ENCODE measurements at regions not wholly inside any gene's neighbourhood (a gene's known extent, or its start where the extent isn't known, plus 50 kb on each side); places are given as distances from the start of the nearest gene placed in this dataset.

DNA sequence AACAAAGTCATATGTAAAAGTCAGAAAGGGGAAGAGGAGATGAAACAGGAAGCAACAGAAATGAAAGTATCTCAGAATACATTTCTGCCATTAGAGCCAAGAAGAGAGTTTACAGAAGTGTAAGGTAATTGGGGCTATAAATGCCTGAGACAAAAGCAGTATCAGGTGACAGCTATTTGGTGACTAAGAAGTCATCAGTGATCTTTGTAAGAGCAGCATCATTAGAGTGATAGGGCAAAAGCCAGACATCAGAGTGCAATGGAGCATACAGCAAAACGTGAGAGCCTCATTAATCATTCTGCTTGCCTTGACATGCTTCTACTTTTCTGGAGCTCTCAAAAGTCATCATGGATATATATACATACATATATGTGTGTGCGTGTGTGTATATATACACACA is 804.7 kb upstream of the PIK3C3 start:
- TF ChIP-seq, protein P1, sequence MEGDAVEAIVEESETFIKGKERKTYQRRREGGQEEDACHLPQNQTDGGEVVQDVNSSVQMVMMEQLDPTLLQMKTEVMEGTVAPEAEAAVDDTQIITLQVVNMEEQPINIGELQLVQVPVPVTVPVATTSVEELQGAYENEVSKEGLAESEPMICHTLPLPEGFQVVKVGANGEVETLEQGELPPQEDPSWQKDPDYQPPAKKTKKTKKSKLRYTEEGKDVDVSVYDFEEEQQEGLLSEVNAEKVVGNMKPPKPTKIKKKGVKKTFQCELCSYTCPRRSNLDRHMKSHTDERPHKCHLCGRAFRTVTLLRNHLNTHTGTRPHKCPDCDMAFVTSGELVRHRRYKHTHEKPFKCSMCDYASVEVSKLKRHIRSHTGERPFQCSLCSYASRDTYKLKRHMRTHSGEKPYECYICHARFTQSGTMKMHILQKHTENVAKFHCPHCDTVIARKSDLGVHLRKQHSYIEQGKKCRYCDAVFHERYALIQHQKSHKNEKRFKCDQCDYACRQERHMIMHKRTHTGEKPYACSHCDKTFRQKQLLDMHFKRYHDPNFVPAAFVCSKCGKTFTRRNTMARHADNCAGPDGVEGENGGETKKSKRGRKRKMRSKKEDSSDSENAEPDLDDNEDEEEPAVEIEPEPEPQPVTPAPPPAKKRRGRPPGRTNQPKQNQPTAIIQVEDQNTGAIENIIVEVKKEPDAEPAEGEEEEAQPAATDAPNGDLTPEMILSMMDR (IDR thresholded peaks at IDR 0.05), result no peak
- no peaks in the 10 kb centered on the region for H3K36me3 ChIP-seq
- DNase-seq (ENCODE audit: low spot score) (no peak), ATAC-seq (ENCODE audit: insufficient number of reproducible peaks, low FRiP score, low read depth) (no peak)
- H3K4me3 ChIP-seq, result no peak overlapping the region
- no peaks in the 10 kb centered on the region for H3K9me3 ChIP-seq
- H3K4me1 ChIP-seq (ENCODE audit: control insufficient read depth in 1 of 2, low read depth in 2 of 2), result no peaks in the 10 kb centered on the region
- no peak overlapping the region for H3K27ac ChIP-seq
- no peaks in the 10 kb centered on the region for H3K27me3 ChIP-seq (replicated peaks; ENCODE audit: insufficient read depth)

DNA sequence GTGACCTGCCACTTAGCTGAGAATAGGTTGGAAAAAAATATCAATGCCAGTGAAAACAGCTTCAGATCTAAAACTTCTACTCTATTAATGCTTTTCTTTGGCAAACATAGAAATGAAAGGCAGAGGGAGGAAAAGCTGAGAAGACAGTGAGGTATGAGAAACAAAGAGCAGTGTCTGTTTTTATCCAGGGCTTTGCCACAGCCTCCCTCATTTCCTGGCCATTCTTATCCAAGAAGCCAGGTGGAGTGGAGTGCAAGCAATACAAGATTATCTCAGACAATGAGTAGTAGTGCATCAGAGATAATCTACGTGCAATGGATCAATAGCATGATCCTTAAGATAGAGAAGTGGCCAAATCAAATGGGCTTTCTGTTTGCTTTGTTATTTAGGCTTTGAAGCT is 808.7 kb upstream of the PIK3C3 start:
- Histone ChIP-seq H3K36me3 (no peaks in the 10 kb centered on the region), H3K27me3 (replicated peaks; ENCODE audit: insufficient read depth) (no peaks in the 10 kb centered on the region), H3K27ac (no peak overlapping the region), H3K4me3 (no peak overlapping the region), H3K4me1 (ENCODE audit: control insufficient read depth in 1 of 2, low read depth in 2 of 2) (no peaks in the 10 kb centered on the region), H3K9me3 (no peaks in the 10 kb centered on the region)
- TF ChIP-seq, protein P1 (IDR thresholded peaks at IDR 0.05), result no peak
- DNase-seq (ENCODE audit: low spot score) (no peak), ATAC-seq (ENCODE audit: insufficient number of reproducible peaks, low FRiP score, low read depth) (no peak)

DNA sequence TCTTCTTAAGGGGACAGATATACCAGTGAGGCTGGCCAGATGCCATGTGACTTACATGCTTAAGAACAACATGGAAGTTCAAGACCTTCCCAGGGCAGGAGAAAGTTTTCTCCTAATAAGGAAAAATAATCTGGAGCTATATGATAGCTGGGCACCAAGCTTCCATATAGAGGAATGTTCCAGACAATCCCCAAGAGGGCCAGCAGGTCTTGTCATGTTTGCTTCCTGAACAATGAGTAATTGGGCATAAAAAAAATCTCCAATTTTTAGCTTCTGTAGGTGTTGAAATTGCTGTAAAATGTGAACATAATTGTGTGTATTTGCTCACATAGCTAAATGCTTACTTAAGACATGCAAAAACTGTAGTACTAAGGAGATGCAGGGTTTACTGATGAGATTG is 809.5 kb upstream of the PIK3C3 start:
- ATAC-seq (ENCODE audit: insufficient number of reproducible peaks, low FRiP score, low read depth), result no peak
- H3K36me3 ChIP-seq, result no peaks in the 10 kb centered on the region
- no peak for DNase-seq (ENCODE audit: low spot score)
- no peaks in the 10 kb centered on the region for H3K9me3 ChIP-seq
- H3K4me3 ChIP-seq, result no peak overlapping the region
- H3K27me3 ChIP-seq (replicated peaks; ENCODE audit: insufficient read depth), result no peaks in the 10 kb centered on the region
- no peak overlapping the region for H3K27ac ChIP-seq
- H3K4me1 ChIP-seq (ENCODE audit: control insufficient read depth in 1 of 2, low read depth in 2 of 2), result no peaks in the 10 kb centered on the region
- TF ChIP-seq, protein P1 (IDR thresholded peaks at IDR 0.05), result no peak

DNA sequence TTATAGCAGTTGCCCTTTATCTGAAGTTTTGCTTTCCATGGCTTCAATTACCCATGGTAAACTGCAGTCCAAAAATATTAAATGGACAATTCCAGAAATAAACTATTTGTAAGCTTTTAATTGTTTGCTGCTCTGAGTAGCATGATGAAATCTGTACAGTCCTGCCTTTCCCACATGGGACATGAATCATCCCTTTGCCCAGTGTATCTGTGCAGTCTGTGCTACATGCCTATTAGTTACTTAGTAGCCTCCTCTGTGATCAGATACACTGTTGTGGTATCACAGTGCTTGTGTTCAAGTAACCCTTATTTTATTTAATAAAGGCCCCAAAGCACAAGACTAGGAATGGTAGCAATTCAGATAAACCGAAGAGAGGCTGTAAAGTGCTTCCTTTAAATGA is 810.6 kb upstream of the PIK3C3 start:
- no peak for ATAC-seq (ENCODE audit: insufficient number of reproducible peaks, low FRiP score, low read depth)
- TF ChIP-seq, protein P1 (IDR thresholded peaks at IDR 0.05), result no peak

DNA sequence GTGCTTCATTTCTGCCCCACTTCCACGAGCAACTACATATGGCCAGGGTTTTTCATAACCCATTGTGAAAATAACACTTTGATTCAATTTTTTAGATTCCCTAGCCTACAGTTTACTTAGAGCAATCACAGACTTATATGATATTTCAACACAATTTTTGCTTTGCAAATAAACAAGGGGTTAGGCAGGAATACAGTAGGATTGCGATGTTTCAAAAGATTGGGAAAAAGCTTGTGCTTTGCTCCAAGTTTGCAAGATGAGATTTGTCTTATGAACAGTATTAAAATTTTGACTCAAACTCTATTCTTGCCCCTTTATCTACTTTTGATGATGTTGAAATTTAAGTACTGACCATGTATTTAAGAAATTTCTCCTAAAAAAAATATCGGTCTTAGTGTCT is 814.5 kb upstream of the PIK3C3 start:
- H3K4me3 ChIP-seq, result no peak overlapping the region
- H3K4me1 ChIP-seq (ENCODE audit: control insufficient read depth in 1 of 2, low read depth in 2 of 2), result no peaks in the 10 kb centered on the region
- no peaks in the 10 kb centered on the region for H3K27me3 ChIP-seq (replicated peaks; ENCODE audit: insufficient read depth)
- H3K36me3 ChIP-seq, result no peaks in the 10 kb centered on the region
- TF ChIP-seq, protein P1 (IDR thresholded peaks at IDR 0.05), result no peak
- ATAC-seq (ENCODE audit: insufficient number of reproducible peaks, low FRiP score, low read depth), result no peak
- no peak for DNase-seq (ENCODE audit: low spot score)
- no peaks in the 10 kb centered on the region for H3K9me3 ChIP-seq
- H3K27ac ChIP-seq, result no peak overlapping the region

More for the DNA sequence above, 810.6 kb upstream of the PIK3C3 start:
- no peak for DNase-seq (ENCODE audit: low spot score)
- H3K36me3 ChIP-seq, result no peaks in the 10 kb centered on the region
- H3K4me1 ChIP-seq (ENCODE audit: control insufficient read depth in 1 of 2, low read depth in 2 of 2), result no peaks in the 10 kb centered on the region
- no peaks in the 10 kb centered on the region for H3K27me3 ChIP-seq (replicated peaks; ENCODE audit: insufficient read depth)
- H3K9me3 ChIP-seq, result no peaks in the 10 kb centered on the region
- no peak overlapping the region for H3K27ac ChIP-seq
- no peak overlapping the region for H3K4me3 ChIP-seq
